ENCODE measurements at regions not wholly inside any gene's neighbourhood (a gene's known extent, or its start where the extent isn't known, plus 50 kb on each side); places are given as distances from the start of the nearest gene placed in this dataset.

DNA sequence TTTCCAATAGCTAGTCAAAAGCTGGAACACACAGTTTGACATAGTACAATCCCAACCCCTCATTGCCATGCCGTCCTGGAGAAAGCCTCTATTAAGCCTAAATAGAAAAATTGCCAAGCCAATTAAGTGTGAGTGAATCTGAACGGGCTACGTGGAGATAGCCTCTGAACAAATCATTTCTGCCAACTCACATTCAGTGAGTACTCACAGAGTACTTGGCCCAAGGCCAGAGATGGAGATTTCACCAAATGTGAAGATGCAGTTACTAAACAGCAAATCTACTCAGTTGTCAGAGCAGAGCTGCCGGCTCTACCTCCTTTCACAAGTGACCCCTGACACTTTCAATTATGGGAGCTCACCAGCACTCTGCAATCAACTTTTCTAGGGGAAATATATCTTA lies 350.0 kb downstream of the GALC start:
- TF ChIP-seq SIN3A (IDR thresholded peaks at IDR 0.05; ENCODE audit: borderline replicate concordance, insufficient read depth, low read length) (no peak), TAF1 (IDR thresholded peaks at IDR 0.05; ENCODE audit: borderline replicate concordance, insufficient read depth, low read length) (no peak), POLR2AphosphoS5 (IDR thresholded peaks at IDR 0.05; ENCODE audit: low read depth, low read length) (no peak), FOXP2 (optimal IDR thresholded peaks at IDR 0.05; ENCODE audit: borderline replicate concordance, extremely low read depth, extremely low read length, insufficient read depth) (no peak)
- TF ChIP-seq, protein P1, sequence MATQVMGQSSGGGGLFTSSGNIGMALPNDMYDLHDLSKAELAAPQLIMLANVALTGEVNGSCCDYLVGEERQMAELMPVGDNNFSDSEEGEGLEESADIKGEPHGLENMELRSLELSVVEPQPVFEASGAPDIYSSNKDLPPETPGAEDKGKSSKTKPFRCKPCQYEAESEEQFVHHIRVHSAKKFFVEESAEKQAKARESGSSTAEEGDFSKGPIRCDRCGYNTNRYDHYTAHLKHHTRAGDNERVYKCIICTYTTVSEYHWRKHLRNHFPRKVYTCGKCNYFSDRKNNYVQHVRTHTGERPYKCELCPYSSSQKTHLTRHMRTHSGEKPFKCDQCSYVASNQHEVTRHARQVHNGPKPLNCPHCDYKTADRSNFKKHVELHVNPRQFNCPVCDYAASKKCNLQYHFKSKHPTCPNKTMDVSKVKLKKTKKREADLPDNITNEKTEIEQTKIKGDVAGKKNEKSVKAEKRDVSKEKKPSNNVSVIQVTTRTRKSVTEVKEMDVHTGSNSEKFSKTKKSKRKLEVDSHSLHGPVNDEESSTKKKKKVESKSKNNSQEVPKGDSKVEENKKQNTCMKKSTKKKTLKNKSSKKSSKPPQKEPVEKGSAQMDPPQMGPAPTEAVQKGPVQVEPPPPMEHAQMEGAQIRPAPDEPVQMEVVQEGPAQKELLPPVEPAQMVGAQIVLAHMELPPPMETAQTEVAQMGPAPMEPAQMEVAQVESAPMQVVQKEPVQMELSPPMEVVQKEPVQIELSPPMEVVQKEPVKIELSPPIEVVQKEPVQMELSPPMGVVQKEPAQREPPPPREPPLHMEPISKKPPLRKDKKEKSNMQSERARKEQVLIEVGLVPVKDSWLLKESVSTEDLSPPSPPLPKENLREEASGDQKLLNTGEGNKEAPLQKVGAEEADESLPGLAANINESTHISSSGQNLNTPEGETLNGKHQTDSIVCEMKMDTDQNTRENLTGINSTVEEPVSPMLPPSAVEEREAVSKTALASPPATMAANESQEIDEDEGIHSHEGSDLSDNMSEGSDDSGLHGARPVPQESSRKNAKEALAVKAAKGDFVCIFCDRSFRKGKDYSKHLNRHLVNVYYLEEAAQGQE (IDR thresholded peaks at IDR 0.05; ENCODE audit: insufficient read depth in 1 of 2, low read depth in 2 of 2, low read length in 2 of 2) = no peak

DNA sequence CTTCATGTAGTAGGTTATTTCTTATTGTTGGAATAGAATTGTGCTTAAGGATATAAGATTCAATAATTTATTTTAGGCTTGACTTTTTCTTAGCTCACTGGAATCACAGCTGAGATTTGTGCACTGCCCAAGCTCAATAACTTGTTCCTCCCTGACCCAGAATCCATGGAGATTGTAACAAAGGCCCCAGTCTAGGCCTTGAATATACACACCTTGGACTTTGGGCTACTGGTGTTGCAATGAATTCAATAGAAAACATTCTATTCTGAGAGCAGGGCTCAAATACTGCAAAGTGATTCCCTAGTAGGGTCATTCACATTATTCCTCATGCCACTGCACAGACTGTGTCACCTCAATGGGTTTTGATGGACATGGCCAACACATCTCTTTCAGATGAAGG lies 352.4 kb downstream of the GALC start:
- TF ChIP-seq SIN3A (IDR thresholded peaks at IDR 0.05; ENCODE audit: borderline replicate concordance, insufficient read depth, low read length) = no peak
- no peak for TF ChIP-seq FOXP2 (optimal IDR thresholded peaks at IDR 0.05; ENCODE audit: borderline replicate concordance, extremely low read depth, extremely low read length, insufficient read depth)
- TF ChIP-seq, protein P1 (IDR thresholded peaks at IDR 0.05; ENCODE audit: insufficient read depth in 1 of 2, low read depth in 2 of 2, low read length in 2 of 2) = no peak

DNA sequence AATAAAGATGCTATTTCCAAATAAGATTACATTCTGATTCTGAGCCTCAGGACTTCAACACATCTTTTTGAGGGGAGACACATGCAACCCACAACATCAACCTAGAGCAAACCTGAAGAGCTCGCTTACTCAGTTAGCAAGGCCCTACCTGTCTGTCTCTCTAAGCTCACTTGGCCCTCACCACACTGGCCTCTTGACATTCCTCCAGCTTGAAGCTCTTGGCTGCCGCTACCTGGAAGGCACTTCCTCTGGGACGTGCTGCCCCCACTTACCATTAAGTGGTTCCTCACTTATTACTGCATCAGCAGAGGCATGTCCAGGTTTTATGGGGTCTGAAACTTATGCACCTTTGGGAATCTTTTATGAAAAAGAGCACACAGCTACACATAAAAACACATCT lies 354.8 kb downstream of the GALC start:
- TF ChIP-seq SIN3A (IDR thresholded peaks at IDR 0.05; ENCODE audit: borderline replicate concordance, insufficient read depth, low read length) (no peak), FOXP2 (optimal IDR thresholded peaks at IDR 0.05; ENCODE audit: borderline replicate concordance, extremely low read depth, extremely low read length, insufficient read depth) (no peak), TAF1 (IDR thresholded peaks at IDR 0.05; ENCODE audit: borderline replicate concordance, insufficient read depth, low read length) (no peak), POLR2AphosphoS5 (IDR thresholded peaks at IDR 0.05; ENCODE audit: low read depth, low read length) (no peak)
- TF ChIP-seq, protein P1 (IDR thresholded peaks at IDR 0.05; ENCODE audit: insufficient read depth in 1 of 2, low read depth in 2 of 2, low read length in 2 of 2) = no peak

DNA sequence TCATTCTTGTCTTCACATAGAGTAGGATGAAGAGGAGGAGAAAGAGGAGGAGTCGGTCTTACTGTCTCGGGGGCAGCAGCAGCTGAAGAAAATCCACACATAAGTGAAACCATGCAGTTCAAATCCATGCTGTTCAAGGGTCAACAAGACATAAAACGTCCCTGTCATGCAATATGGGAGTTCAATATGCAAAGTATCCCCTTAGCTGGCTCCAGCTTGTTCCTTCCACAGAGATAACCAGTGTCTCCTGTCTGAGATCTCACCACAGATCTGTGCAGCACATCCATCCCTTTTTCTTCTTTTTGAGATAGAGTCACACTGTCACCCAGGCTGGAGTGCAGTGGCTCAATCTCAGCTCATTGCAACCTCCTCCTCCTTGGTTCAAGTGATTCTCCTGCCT lies 357.5 kb downstream of the GALC start:
- no peak for TF ChIP-seq POLR2AphosphoS5 (IDR thresholded peaks at IDR 0.05; ENCODE audit: low read depth, low read length)
- no peak for TF ChIP-seq SIN3A (IDR thresholded peaks at IDR 0.05; ENCODE audit: borderline replicate concordance, insufficient read depth, low read length)
- no peak for TF ChIP-seq FOXP2 (optimal IDR thresholded peaks at IDR 0.05; ENCODE audit: borderline replicate concordance, extremely low read depth, extremely low read length, insufficient read depth)
- TF ChIP-seq TAF1 (IDR thresholded peaks at IDR 0.05; ENCODE audit: borderline replicate concordance, insufficient read depth, low read length) = no peak
- TF ChIP-seq, protein P1 (IDR thresholded peaks at IDR 0.05; ENCODE audit: insufficient read depth in 1 of 2, low read depth in 2 of 2, low read length in 2 of 2) = no peak

DNA sequence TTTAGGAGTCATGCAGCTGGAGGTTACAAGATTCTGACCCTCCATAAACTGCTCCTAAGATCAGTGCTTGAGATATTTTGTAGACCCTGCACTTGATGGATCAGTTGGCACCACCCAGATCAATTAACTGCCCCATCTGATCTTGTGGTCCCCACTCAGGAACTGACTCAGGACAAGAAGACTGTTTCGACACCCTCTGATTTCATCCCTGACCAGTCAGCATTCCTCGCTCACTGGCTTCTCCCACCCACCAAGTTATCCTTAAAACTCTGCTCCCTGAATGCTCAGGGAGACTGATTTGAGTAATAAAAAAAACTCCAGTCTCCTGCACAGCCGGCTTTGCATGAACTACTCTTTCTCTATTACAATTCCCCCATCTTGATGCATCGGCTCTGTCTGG lies 360.2 kb downstream of the GALC start:
- no peak for TF ChIP-seq SIN3A (IDR thresholded peaks at IDR 0.05; ENCODE audit: borderline replicate concordance, insufficient read depth, low read length)
- no peak for TF ChIP-seq FOXP2 (optimal IDR thresholded peaks at IDR 0.05; ENCODE audit: borderline replicate concordance, extremely low read depth, extremely low read length, insufficient read depth)
- TF ChIP-seq, protein P1 (IDR thresholded peaks at IDR 0.05; ENCODE audit: insufficient read depth in 1 of 2, low read depth in 2 of 2, low read length in 2 of 2) = no peak
- no peak for TF ChIP-seq POLR2AphosphoS5 (IDR thresholded peaks at IDR 0.05; ENCODE audit: low read depth, low read length)
- no peak for TF ChIP-seq TAF1 (IDR thresholded peaks at IDR 0.05; ENCODE audit: borderline replicate concordance, insufficient read depth, low read length)

All from PFSK-1 (cell line).